NCI-H146 treated with DMSO at 0.1 percent for 48 hours (cell line): ENCODE measurements at regions not wholly inside any gene's neighbourhood (a gene's known extent, or its start where the extent isn't known, plus 50 kb on each side); places are given as distances from the start of the nearest gene placed in this dataset.

ENCODE experiments used
- DNase-seq: peaks from one replicate; lab custom pipeline; 2025; ENCODE audit not compliant: unreplicated experiment; lab: John Stamatoyannopoulos, UW

- DNase-seq = no peak
These were observed 113.6 kb upstream of the AVPR1A start for GRCh38 chr12:63264629-63265028.

GRCh38 chr12:63250486-63250885 lies 99.5 kb upstream of the AVPR1A start:
- no peak for DNase-seq

- DNase-seq = no peak
These were observed 87.9 kb upstream of the AVPR1A start for GRCh38 chr12:63238892-63239291.

GRCh38 chr12:63232896-63233295 lies 81.9 kb upstream of the AVPR1A start:
- DNase-seq = no peak

GRCh38 chr12:63228853-63229252 lies 77.9 kb upstream of the AVPR1A start:
- no peak for DNase-seq

- DNase-seq = no peak
These were observed 75.9 kb upstream of the AVPR1A start for GRCh38 chr12:63226792-63227463.

GRCh38 chr12:63224396-63224795 lies 73.4 kb upstream of the AVPR1A start:
- no peak for DNase-seq

GRCh38 chr12:63223128-63223527 lies 72.1 kb upstream of the AVPR1A start:
- DNase-seq = no peak

GRCh38 chr12:63222582-63222981 lies 71.6 kb upstream of the AVPR1A start:
- no peak for DNase-seq

- DNase-seq = no peak
These were observed 69.9 kb upstream of the AVPR1A start for GRCh38 chr12:63220921-63221320.

GRCh38 chr12:63212316-63212715 lies 61.3 kb upstream of the AVPR1A start:
- no peak for DNase-seq

- DNase-seq = no peak
These were observed 58.0 kb upstream of the AVPR1A start for GRCh38 chr12:63208956-63209355.

GRCh38 chr12:63206909-63207308 lies 55.9 kb upstream of the AVPR1A start:
- no peak for DNase-seq

- no peak for DNase-seq
These were observed 55.5 kb upstream of the AVPR1A start for GRCh38 chr12:63206494-63206893.
